ENCODE measurements at regions not wholly inside any gene's neighbourhood (a gene's known extent, or its start where the extent isn't known, plus 50 kb on each side); places are given as distances from the start of the nearest gene placed in this dataset.

DNA sequence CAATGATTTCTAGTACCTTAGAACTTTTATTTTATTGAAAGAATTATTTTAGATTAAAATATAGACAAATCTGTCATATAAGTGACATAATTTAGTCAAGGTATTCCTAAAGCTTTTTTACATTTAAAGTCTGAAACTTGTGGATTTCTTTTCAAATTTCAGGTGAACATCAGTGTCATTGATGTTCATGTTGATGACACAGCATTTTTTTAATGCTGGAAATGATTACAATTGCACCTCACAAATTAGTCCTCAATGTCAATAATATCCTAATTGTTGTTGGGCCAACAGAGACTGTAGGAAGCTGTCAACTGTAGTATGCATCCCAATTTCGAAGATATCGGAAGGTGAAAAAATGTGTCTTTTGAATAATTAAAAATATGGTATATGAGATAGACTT lies 214.4 kb upstream of the ARL4C start:
- H3K9ac ChIP-seq (ENCODE audit: low read depth in 1 of 2, low read length in 2 of 2) = no peak overlapping the region
- no peaks in the 10 kb centered on the region for H3K4me1 ChIP-seq (ENCODE audit: control insufficient read depth in 2 of 2, insufficient read depth in 2 of 2, low read length in 2 of 2)
- H3K9me3 ChIP-seq (ENCODE audit: control insufficient read depth in 2 of 2, low read length in 2 of 2) = no peaks in the 10 kb centered on the region
- no peaks in the 10 kb centered on the region for H3K27me3 ChIP-seq (ENCODE audit: control insufficient read depth in 2 of 2, insufficient read depth in 2 of 2, low read length in 2 of 2)
- H3K27ac ChIP-seq (ENCODE audit: low read depth in 2 of 2, low read length in 2 of 2) = no peak overlapping the region
- no peaks in the 10 kb centered on the region for H3K36me3 ChIP-seq (ENCODE audit: control insufficient read depth in 2 of 2, insufficient read depth in 2 of 2, low read length in 2 of 2)
- no peak overlapping the region for H3K4me3 ChIP-seq (ENCODE audit: low read length in 2 of 2)

DNA sequence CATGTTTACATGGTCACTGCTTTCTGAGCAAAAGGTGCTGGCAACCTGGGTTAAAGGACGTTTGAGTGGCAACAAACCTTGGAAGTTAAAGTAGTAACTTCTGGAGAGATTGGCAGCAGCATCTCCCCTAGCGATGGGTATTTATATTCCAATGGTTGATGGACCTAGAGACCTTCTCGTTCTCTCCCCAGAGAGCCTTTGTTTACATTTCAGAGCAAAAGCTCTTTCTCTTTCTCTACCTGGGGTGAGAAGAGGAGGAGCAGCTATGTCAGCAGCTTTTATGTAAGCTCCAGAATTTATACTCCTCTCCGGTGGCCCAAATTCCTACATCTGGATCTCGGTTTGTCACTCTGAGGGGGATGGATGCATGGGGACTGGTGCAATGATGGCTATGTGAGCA lies 213.7 kb upstream of the ARL4C start:
- no peaks in the 10 kb centered on the region for H3K9me3 ChIP-seq (ENCODE audit: control insufficient read depth in 2 of 2, low read length in 2 of 2)
- H3K27me3 ChIP-seq (ENCODE audit: control insufficient read depth in 2 of 2, insufficient read depth in 2 of 2, low read length in 2 of 2) = no peaks in the 10 kb centered on the region
- no peak overlapping the region for H3K27ac ChIP-seq (ENCODE audit: low read depth in 2 of 2, low read length in 2 of 2)
- no peaks in the 10 kb centered on the region for H3K4me1 ChIP-seq (ENCODE audit: control insufficient read depth in 2 of 2, insufficient read depth in 2 of 2, low read length in 2 of 2)
- H3K36me3 ChIP-seq (ENCODE audit: control insufficient read depth in 2 of 2, insufficient read depth in 2 of 2, low read length in 2 of 2) = no peaks in the 10 kb centered on the region
- H3K4me3 ChIP-seq (ENCODE audit: low read length in 2 of 2) = no peak overlapping the region
- H3K9ac ChIP-seq (ENCODE audit: low read depth in 1 of 2, low read length in 2 of 2) = no peak overlapping the region

DNA sequence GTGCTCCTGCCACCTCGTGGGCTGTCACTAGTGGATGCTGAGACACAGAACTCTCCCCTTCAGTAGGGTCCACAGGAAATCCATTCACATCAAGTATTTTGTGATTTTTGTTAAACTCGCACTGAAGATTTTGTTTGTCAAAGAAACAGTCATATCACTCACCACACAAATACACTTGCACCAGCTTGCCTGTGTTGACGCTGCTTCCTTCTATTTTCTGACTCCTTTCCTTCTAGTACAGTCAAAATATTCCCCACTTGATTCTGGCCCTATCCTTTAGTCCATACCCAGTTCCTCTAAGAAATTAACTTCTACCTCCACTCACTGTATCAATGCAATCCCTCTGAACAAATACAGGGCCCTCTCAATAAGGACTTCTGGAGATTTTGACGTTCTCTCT lies 213.2 kb upstream of the ARL4C start:
- H3K4me1 ChIP-seq (ENCODE audit: control insufficient read depth in 2 of 2, insufficient read depth in 2 of 2, low read length in 2 of 2) = no peaks in the 10 kb centered on the region
- H3K27me3 ChIP-seq (ENCODE audit: control insufficient read depth in 2 of 2, insufficient read depth in 2 of 2, low read length in 2 of 2) = no peaks in the 10 kb centered on the region
- no peak overlapping the region for H3K9ac ChIP-seq (ENCODE audit: low read depth in 1 of 2, low read length in 2 of 2)
- H3K4me3 ChIP-seq (ENCODE audit: low read length in 2 of 2) = no peak overlapping the region
- no peaks in the 10 kb centered on the region for H3K36me3 ChIP-seq (ENCODE audit: control insufficient read depth in 2 of 2, insufficient read depth in 2 of 2, low read length in 2 of 2)
- no peaks in the 10 kb centered on the region for H3K9me3 ChIP-seq (ENCODE audit: control insufficient read depth in 2 of 2, low read length in 2 of 2)
- no peak overlapping the region for H3K27ac ChIP-seq (ENCODE audit: low read depth in 2 of 2, low read length in 2 of 2)

DNA sequence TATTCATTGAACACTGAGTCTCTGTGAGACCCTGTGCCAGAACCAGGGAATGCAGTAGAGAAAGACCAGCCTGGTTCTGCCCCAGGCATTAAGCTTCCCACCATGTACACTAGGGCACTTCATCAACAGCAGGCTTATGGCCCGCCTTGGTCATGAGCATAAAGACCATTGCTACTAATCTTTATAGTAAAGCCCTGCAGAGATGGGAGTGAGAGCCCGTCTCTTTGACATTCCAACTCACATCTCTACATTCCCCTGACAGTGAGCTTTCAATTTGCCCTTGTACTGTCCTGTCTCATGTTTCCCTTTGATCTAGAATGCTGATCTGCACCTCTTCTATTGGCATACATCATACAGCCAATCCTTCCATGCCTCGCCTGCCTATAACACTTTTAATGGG lies 211.8 kb upstream of the ARL4C start:
- H3K27ac ChIP-seq (ENCODE audit: low read depth in 2 of 2, low read length in 2 of 2) = no peak overlapping the region
- no peaks in the 10 kb centered on the region for H3K4me1 ChIP-seq (ENCODE audit: control insufficient read depth in 2 of 2, insufficient read depth in 2 of 2, low read length in 2 of 2)
- H3K9ac ChIP-seq (ENCODE audit: low read depth in 1 of 2, low read length in 2 of 2) = no peak overlapping the region
- H3K27me3 ChIP-seq (ENCODE audit: control insufficient read depth in 2 of 2, insufficient read depth in 2 of 2, low read length in 2 of 2) = no peaks in the 10 kb centered on the region
- no peaks in the 10 kb centered on the region for H3K36me3 ChIP-seq (ENCODE audit: control insufficient read depth in 2 of 2, insufficient read depth in 2 of 2, low read length in 2 of 2)
- H3K9me3 ChIP-seq (ENCODE audit: control insufficient read depth in 2 of 2, low read length in 2 of 2) = no peaks in the 10 kb centered on the region
- no peak overlapping the region for H3K4me3 ChIP-seq (ENCODE audit: low read length in 2 of 2)

DNA sequence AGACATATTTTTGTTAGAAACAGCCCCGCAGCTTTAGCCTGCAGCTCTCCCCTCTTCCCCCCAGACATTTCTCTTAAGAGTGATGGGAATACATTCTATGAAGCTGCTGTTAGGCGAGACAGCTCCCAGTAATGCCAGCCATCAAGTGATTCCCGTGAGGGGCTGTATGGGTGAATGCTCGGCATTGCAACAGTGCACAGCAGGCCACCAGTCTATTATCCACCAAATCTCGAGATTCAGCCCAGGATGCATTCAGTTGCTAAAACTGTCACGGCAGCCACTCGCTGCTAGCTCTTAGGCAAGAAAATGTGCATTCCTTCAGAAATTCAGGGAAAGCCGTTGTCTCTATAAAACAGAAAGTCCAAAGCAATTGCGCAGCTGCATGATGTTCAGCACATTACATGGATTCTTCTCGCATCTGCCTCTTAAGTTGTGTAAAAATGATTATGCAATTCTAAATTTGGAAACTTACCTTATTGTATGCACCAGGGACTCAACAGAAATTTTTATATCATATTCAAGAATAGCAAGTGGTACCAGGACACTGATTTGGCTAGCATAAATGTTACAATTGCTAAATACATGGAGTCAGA lies 211.3 kb upstream of the ARL4C start:
- no peaks in the 10 kb centered on the region for H3K36me3 ChIP-seq (ENCODE audit: control insufficient read depth in 2 of 2, insufficient read depth in 2 of 2, low read length in 2 of 2)
- no peak overlapping the region for H3K4me3 ChIP-seq (ENCODE audit: low read length in 2 of 2)
- no peak overlapping the region for H3K9ac ChIP-seq (ENCODE audit: low read depth in 1 of 2, low read length in 2 of 2)
- no peaks in the 10 kb centered on the region for H3K4me1 ChIP-seq (ENCODE audit: control insufficient read depth in 2 of 2, insufficient read depth in 2 of 2, low read length in 2 of 2)
- H3K27me3 ChIP-seq (ENCODE audit: control insufficient read depth in 2 of 2, insufficient read depth in 2 of 2, low read length in 2 of 2) = no peaks in the 10 kb centered on the region
- no peaks in the 10 kb centered on the region for H3K9me3 ChIP-seq (ENCODE audit: control insufficient read depth in 2 of 2, low read length in 2 of 2)
- H3K27ac ChIP-seq (ENCODE audit: low read depth in 2 of 2, low read length in 2 of 2) = no peak overlapping the region

DNA sequence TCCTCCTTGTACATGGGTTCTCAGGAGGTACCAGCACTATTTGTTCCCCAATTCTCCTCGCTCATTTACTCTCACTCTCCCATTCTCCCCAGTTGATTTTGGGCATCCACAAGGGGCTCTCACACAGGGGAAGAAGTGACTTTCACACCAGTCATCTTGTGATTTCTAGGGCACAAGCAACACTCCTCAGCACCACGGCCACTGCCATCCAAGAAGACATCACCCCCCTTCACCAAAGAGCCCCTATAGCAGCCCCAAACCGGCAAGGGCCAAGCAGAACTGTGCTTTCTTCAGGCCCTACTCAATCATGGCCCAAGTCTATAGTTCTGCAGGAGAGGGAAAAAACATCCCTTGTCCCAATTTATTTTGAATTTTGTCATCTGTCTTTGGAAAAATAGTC lies 209.2 kb upstream of the ARL4C start:
- no peaks in the 10 kb centered on the region for H3K4me1 ChIP-seq (ENCODE audit: control insufficient read depth in 2 of 2, insufficient read depth in 2 of 2, low read length in 2 of 2)
- no peaks in the 10 kb centered on the region for H3K9me3 ChIP-seq (ENCODE audit: control insufficient read depth in 2 of 2, low read length in 2 of 2)

DNA sequence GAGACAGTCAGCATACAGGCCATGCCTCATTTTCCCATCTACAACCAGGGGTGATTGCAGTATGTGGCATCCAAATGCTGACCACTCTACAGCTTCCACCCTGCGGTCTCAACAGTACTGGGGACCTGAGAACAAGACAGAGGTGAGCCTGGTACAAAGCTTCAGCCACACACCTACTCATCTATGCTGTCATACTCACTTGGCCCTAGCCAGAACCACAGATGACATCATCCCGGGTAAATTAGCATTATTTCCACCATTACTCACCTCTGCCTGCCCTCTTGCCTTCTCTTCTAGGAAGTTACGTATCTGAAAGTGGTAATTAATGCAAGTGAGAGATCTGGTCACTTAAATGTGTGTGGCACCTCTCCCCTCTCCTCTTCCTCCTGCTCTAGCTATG lies 208.2 kb upstream of the ARL4C start:
- H3K36me3 ChIP-seq (ENCODE audit: control insufficient read depth in 2 of 2, insufficient read depth in 2 of 2, low read length in 2 of 2) = no peaks in the 10 kb centered on the region

More for the DNA sequence above, 209.2 kb upstream of the ARL4C start:
- H3K27ac ChIP-seq (ENCODE audit: low read depth in 2 of 2, low read length in 2 of 2) = no peak overlapping the region
- H3K27me3 ChIP-seq (ENCODE audit: control insufficient read depth in 2 of 2, insufficient read depth in 2 of 2, low read length in 2 of 2) = no peaks in the 10 kb centered on the region
- no peak overlapping the region for H3K4me3 ChIP-seq (ENCODE audit: low read length in 2 of 2)
- H3K9ac ChIP-seq (ENCODE audit: low read depth in 1 of 2, low read length in 2 of 2) = no peak overlapping the region
- no peaks in the 10 kb centered on the region for H3K36me3 ChIP-seq (ENCODE audit: control insufficient read depth in 2 of 2, insufficient read depth in 2 of 2, low read length in 2 of 2)

DNA sequence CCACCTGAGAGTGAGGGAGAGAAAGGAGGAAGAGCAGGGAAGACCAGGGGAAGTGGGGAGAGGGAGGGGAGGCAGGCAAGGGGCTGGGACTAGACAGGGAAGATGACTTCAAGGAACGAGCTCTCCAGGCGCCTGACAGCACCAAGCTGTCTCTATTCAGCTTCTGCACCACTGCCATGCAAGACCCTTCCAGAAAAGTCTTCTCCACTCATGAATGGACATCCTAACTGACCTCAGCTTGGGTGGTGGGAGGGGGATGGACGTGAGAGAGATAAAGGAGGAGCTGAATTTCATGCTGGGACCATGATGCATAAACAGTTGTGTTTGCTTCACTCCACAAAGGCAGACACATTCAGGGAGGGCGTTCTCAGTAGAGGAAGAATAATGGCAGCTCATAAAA lies 206.4 kb upstream of the ARL4C start:
- Histone ChIP-seq H3K4me3 (ENCODE audit: low read length in 2 of 2) (no peak overlapping the region), H3K9ac (ENCODE audit: low read depth in 1 of 2, low read length in 2 of 2) (no peak overlapping the region), H3K4me1 (ENCODE audit: control insufficient read depth in 2 of 2, insufficient read depth in 2 of 2, low read length in 2 of 2) (no peaks in the 10 kb centered on the region), H3K27ac (ENCODE audit: low read depth in 2 of 2, low read length in 2 of 2) (no peak overlapping the region), H3K27me3 (ENCODE audit: control insufficient read depth in 2 of 2, insufficient read depth in 2 of 2, low read length in 2 of 2) (no peaks in the 10 kb centered on the region), H3K36me3 (ENCODE audit: control insufficient read depth in 2 of 2, insufficient read depth in 2 of 2, low read length in 2 of 2) (no peaks in the 10 kb centered on the region), H3K9me3 (ENCODE audit: control insufficient read depth in 2 of 2, low read length in 2 of 2) (no peaks in the 10 kb centered on the region)

More for the DNA sequence above, 208.2 kb upstream of the ARL4C start:
- no peaks in the 10 kb centered on the region for H3K4me1 ChIP-seq (ENCODE audit: control insufficient read depth in 2 of 2, insufficient read depth in 2 of 2, low read length in 2 of 2)
- no peak overlapping the region for H3K27ac ChIP-seq (ENCODE audit: low read depth in 2 of 2, low read length in 2 of 2)
- no peak overlapping the region for H3K9ac ChIP-seq (ENCODE audit: low read depth in 1 of 2, low read length in 2 of 2)
- no peak overlapping the region for H3K4me3 ChIP-seq (ENCODE audit: low read length in 2 of 2)
- no peaks in the 10 kb centered on the region for H3K9me3 ChIP-seq (ENCODE audit: control insufficient read depth in 2 of 2, low read length in 2 of 2)
- H3K27me3 ChIP-seq (ENCODE audit: control insufficient read depth in 2 of 2, insufficient read depth in 2 of 2, low read length in 2 of 2) = no peaks in the 10 kb centered on the region

DNA sequence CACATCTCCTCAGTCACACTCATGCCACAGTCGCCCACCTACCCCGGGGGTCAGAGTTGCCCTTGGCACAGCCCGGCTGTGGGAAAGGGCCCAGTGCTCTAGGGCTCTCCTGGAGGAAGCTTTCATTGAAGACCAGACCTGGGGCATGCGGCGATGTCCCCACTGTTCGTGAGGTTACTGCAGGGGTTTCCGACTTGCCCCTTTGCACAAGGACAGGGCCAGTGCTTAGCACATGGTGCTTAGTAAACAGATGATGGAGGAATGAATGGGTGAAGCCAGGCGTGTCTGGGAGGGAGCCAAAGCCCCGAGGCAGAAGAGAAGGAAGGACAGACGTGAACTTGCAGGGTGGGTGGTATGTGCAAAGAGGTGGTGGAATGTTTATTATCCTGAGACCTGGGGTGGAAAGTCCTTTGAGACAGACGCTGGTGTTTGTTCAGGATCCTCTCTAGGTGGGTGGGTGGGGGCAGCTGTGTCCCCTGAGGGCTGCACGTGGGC lies 205.9 kb upstream of the ARL4C start:
- H3K9ac ChIP-seq (ENCODE audit: low read depth in 1 of 2, low read length in 2 of 2) = no peak overlapping the region
- H3K27ac ChIP-seq (ENCODE audit: low read depth in 2 of 2, low read length in 2 of 2) = no peak overlapping the region
- no peaks in the 10 kb centered on the region for H3K9me3 ChIP-seq (ENCODE audit: control insufficient read depth in 2 of 2, low read length in 2 of 2)
- H3K36me3 ChIP-seq (ENCODE audit: control insufficient read depth in 2 of 2, insufficient read depth in 2 of 2, low read length in 2 of 2) = no peaks in the 10 kb centered on the region
- H3K27me3 ChIP-seq (ENCODE audit: control insufficient read depth in 2 of 2, insufficient read depth in 2 of 2, low read length in 2 of 2) = no peaks in the 10 kb centered on the region
- H3K4me3 ChIP-seq (ENCODE audit: low read length in 2 of 2) = no peak overlapping the region
- no peaks in the 10 kb centered on the region for H3K4me1 ChIP-seq (ENCODE audit: control insufficient read depth in 2 of 2, insufficient read depth in 2 of 2, low read length in 2 of 2)

DNA sequence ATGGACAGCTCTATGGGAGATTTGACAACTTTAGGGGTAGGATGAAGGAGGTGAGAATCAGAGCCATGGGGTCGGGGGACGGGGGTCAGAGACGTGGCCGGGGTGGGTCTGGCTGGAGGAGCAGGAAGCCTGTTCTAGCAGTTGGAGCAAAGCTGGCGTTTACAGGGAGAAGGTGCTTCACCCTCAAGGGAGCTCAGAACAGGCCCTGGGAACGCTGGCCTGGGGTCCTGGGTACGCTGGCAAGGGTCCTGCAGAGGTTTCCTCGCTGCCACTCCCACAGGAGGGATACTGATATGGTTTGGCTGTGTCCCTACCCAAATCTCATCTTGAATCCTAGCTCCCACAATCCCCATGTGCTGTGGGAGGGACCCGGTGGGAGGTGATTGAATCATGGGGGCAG lies 205.0 kb upstream of the ARL4C start:
- no peaks in the 10 kb centered on the region for H3K9me3 ChIP-seq (ENCODE audit: control insufficient read depth in 2 of 2, low read length in 2 of 2)
- H3K4me3 ChIP-seq (ENCODE audit: low read length in 2 of 2) = no peak overlapping the region
- no peak overlapping the region for H3K27ac ChIP-seq (ENCODE audit: low read depth in 2 of 2, low read length in 2 of 2)
- H3K9ac ChIP-seq (ENCODE audit: low read depth in 1 of 2, low read length in 2 of 2) = no peak overlapping the region
- no peaks in the 10 kb centered on the region for H3K36me3 ChIP-seq (ENCODE audit: control insufficient read depth in 2 of 2, insufficient read depth in 2 of 2, low read length in 2 of 2)
- no peaks in the 10 kb centered on the region for H3K4me1 ChIP-seq (ENCODE audit: control insufficient read depth in 2 of 2, insufficient read depth in 2 of 2, low read length in 2 of 2)
- H3K27me3 ChIP-seq (ENCODE audit: control insufficient read depth in 2 of 2, insufficient read depth in 2 of 2, low read length in 2 of 2) = no peaks in the 10 kb centered on the region

DNA sequence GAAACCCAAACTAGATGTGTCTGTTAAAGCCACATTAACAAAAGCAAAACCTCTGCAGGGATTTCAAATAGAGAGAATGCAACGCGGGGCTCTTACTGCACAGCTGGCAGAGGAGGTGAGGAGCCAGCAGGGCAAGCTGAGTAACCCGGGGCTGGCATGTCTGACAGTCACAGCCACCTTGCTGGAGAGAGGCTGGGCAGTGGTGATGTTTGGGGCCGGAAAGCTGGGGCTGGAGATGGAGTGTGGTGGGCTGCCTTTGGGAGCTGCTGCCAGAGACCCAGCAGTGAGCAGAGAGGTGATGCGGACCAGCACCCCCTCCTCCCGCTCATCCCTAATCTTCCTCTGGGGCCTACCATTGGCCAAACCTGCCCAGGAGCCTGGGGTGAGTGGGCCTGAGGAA lies 204.5 kb upstream of the ARL4C start:
- Histone ChIP-seq H3K9ac (ENCODE audit: low read depth in 1 of 2, low read length in 2 of 2) (no peak overlapping the region), H3K27ac (ENCODE audit: low read depth in 2 of 2, low read length in 2 of 2) (no peak overlapping the region), H3K4me3 (ENCODE audit: low read length in 2 of 2) (no peak overlapping the region), H3K9me3 (ENCODE audit: control insufficient read depth in 2 of 2, low read length in 2 of 2) (no peaks in the 10 kb centered on the region), H3K4me1 (ENCODE audit: control insufficient read depth in 2 of 2, insufficient read depth in 2 of 2, low read length in 2 of 2) (no peaks in the 10 kb centered on the region), H3K27me3 (ENCODE audit: control insufficient read depth in 2 of 2, insufficient read depth in 2 of 2, low read length in 2 of 2) (no peaks in the 10 kb centered on the region), H3K36me3 (ENCODE audit: control insufficient read depth in 2 of 2, insufficient read depth in 2 of 2, low read length in 2 of 2) (no peaks in the 10 kb centered on the region)
